ENCODE measurements at regions not wholly inside any gene's neighbourhood (a gene's known extent, or its start where the extent isn't known, plus 50 kb on each side); places are given as distances from the start of the nearest gene placed in this dataset.

DNA sequence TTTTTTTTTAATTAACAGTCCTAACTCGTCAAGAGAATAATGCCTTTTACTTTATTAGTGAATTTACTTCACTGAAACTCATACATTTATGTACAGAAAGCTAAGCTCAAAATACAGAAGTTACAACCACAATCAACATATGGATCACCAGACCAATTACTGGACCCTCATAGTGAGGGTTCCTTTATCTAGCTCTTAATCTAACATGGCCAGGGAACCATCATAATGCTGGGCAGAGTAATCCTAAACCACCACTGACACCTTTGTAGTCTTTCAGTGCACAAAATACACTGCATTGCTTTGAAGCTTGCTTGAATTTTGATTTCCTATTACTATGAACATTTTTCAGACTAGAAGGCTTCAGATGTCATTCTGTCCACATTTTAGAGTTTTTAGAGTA, 1406.6 kb upstream of the PCDH9 start:
- WGBS = 66% methylated on average over 1 of the region's 1 CpG
- intact Hi-C loops (cut with DNase I) = no loop called here
- no peak for DNase-seq (ENCODE audit: low spot score)

DNA sequence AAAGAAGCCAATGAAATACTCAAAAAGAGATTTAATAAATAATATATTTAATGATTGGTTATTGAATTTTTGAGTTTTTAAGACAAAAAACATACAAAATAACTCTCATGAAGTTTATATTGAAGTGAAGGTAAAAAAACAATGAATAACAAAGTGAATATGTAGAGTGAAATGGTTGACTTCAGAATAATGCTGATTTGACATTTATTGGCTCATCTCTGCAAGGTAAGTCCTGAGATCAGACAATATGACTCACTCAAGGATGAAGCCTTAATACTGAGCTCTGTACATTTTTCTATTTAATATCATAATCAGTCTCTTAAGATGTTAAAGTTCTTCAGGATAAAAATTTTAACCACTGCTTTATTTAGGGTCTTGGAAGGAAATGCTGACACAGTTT, 1398.9 kb upstream of the PCDH9 start:
- intact Hi-C loops (cut with DNase I) = no loop called here
- DNase-seq (ENCODE audit: low spot score) = no peak
- Histone ChIP-seq H3K27me3 (replicated peaks; ENCODE audit: insufficient read depth) (no peaks in the 10 kb centered on the region), H3K36me3 (no peaks in the 10 kb centered on the region), H3K9me3 (no peaks in the 10 kb centered on the region), H3K27ac (no peak overlapping the region), H3K4me3 (no peak overlapping the region), H3K4me1 (replicated peaks) (no peaks in the 10 kb centered on the region)
- TF ChIP-seq POLR2AphosphoS5 (IDR thresholded peaks at IDR 0.05) (no peak), POLR2A (IDR thresholded peaks at IDR 0.05) (no peak)
- TF ChIP-seq, protein P1, sequence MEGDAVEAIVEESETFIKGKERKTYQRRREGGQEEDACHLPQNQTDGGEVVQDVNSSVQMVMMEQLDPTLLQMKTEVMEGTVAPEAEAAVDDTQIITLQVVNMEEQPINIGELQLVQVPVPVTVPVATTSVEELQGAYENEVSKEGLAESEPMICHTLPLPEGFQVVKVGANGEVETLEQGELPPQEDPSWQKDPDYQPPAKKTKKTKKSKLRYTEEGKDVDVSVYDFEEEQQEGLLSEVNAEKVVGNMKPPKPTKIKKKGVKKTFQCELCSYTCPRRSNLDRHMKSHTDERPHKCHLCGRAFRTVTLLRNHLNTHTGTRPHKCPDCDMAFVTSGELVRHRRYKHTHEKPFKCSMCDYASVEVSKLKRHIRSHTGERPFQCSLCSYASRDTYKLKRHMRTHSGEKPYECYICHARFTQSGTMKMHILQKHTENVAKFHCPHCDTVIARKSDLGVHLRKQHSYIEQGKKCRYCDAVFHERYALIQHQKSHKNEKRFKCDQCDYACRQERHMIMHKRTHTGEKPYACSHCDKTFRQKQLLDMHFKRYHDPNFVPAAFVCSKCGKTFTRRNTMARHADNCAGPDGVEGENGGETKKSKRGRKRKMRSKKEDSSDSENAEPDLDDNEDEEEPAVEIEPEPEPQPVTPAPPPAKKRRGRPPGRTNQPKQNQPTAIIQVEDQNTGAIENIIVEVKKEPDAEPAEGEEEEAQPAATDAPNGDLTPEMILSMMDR (IDR thresholded peaks at IDR 0.05) = no peak

More for the DNA sequence above, 1406.6 kb upstream of the PCDH9 start:
- Histone ChIP-seq H3K4me3 (no peak overlapping the region), H3K9me3 (no peaks in the 10 kb centered on the region), H3K4me1 (replicated peaks) (no peaks in the 10 kb centered on the region), H3K36me3 (no peaks in the 10 kb centered on the region), H3K27me3 (replicated peaks; ENCODE audit: insufficient read depth) (no peaks in the 10 kb centered on the region), H3K27ac (no peak overlapping the region)
- TF ChIP-seq, protein P1 (IDR thresholded peaks at IDR 0.05) = no peak
- TF ChIP-seq POLR2A (IDR thresholded peaks at IDR 0.05) = no peak
- no peak for TF ChIP-seq POLR2AphosphoS5 (IDR thresholded peaks at IDR 0.05)

DNA sequence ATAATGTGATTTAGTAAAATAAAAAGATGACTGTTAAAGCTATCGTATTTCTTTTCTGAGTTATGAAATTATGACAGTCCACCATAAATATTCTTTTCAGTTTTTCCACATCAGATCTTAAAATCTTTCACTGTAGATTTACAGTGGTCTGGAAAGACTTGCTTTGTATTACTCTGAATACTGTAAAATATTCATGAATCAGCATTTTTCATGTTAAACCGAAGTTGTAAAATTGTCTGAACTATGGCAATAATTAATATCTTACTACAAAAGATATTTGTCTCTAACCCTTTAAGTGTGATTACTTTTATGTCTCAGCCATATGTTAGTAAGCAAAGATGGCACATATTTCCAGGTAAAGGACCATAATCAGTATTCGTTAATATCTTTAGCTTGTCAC, 1397.2 kb upstream of the PCDH9 start:
- Histone ChIP-seq H3K9me3 (no peaks in the 10 kb centered on the region), H3K36me3 (no peaks in the 10 kb centered on the region), H3K4me3 (no peak overlapping the region), H3K27me3 (replicated peaks; ENCODE audit: insufficient read depth) (no peaks in the 10 kb centered on the region), H3K4me1 (replicated peaks) (no peaks in the 10 kb centered on the region), H3K27ac (no peak overlapping the region)
- TF ChIP-seq, protein P1 (IDR thresholded peaks at IDR 0.05) = no peak
- TF ChIP-seq POLR2A (IDR thresholded peaks at IDR 0.05) (no peak), POLR2AphosphoS5 (IDR thresholded peaks at IDR 0.05) (no peak)
- intact Hi-C loops (cut with DNase I) = no loop called here
- DNase-seq (ENCODE audit: low spot score) = no peak
- WGBS = 71% methylated on average over 3 of the region's 3 CpGs

DNA sequence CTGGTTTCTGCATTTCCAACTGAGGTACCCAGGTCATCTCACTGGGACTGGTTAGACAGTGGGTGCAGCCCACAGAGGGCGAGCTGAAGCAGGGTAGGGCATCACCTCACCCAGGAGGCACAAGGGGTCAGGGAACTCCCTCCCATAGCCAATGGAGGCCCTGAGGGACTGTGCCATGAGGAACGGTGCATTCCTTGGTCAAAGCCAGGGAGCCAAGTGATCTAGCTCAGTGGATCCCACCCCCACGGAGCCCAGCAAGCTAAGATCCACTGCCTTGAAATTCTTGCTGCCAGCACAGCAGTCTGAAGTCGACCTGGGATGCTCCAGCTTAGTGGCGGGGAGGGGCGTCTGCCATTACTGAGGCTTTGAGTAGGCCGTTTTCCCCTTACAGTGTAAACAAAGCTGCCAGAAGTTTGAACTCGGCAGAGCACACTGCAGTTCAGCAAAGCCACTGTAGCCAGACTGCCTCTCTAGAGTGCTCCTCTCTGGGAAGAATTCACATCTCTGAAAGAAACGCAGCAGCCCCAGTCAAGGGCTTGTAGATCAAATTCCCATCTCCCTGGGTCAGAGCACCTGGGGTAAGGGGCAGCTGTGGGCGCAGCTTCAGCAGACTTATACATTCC, 1386.6 kb upstream of the PCDH9 start:
- DNase-seq (ENCODE audit: low spot score) = no peak
- Histone ChIP-seq H3K27me3 (replicated peaks; ENCODE audit: insufficient read depth) (no peaks in the 10 kb centered on the region), H3K4me3 (no peak overlapping the region), H3K4me1 (replicated peaks) (no peaks in the 10 kb centered on the region), H3K36me3 (no peaks in the 10 kb centered on the region), H3K27ac (no peak overlapping the region), H3K9me3 (no peaks in the 10 kb centered on the region)
- 78% methylated on average over 10 of the region's 10 CpGs for WGBS
- intact Hi-C loops (cut with DNase I) = no loop called here
- no peak for TF ChIP-seq POLR2A (IDR thresholded peaks at IDR 0.05)
- no peak for TF ChIP-seq POLR2AphosphoS5 (IDR thresholded peaks at IDR 0.05)
- TF ChIP-seq, protein P1 (IDR thresholded peaks at IDR 0.05) = no peak

DNA sequence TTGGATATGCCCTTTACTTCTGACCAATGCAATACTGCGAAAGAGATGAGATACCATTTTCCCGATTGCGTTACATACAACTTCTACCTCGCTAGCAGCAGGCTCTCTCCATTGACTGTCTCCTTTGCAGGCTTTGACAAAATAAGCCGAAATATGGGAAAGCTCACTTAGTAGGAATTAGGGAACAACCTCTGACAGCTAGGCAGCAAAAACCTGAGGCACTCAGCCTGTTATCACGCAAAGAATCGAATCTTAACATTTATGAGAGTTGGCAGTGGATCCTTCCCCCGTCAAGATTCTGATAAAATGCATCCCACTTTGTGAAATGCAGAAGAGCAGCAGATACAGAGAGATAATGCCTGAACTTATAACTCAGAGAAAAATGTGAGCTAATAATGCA, 1379.5 kb upstream of the PCDH9 start:
- Histone ChIP-seq H3K4me3 (no peak overlapping the region), H3K4me1 (replicated peaks) (no peaks in the 10 kb centered on the region), H3K9me3 (no peaks in the 10 kb centered on the region), H3K36me3 (no peaks in the 10 kb centered on the region), H3K27ac (no peak overlapping the region), H3K27me3 (replicated peaks; ENCODE audit: insufficient read depth) (no peaks in the 10 kb centered on the region)
- no peak for DNase-seq (ENCODE audit: low spot score)
- WGBS = 53% methylated on average over 8 of the region's 8 CpGs
- TF ChIP-seq POLR2A (IDR thresholded peaks at IDR 0.05) = no peak
- TF ChIP-seq POLR2AphosphoS5 (IDR thresholded peaks at IDR 0.05) = no peak
- TF ChIP-seq, protein P1 (IDR thresholded peaks at IDR 0.05) = no peak
- intact Hi-C loops (cut with DNase I) = no loop called here
